GM23338 (cell line): ENCODE measurements at regions not wholly inside any gene's neighbourhood (a gene's known extent, or its start where the extent isn't known, plus 50 kb on each side); places are given as distances from the start of the nearest gene placed in this dataset.

Experiments used
- ATAC-seq: fragments of 200-7000 bp; cut with Tn5 transposase; 3 replicates; pipeline ENCODE4 v1.9.1; 2020
- DNase-seq: peaks from one replicate; pipeline ENCODE4 v3.0.0-alpha.2; 2015; ENCODE audit warnings: low spot score
- H2AFZ ChIP-seq: fragments of 200-600 bp; sonication (generic); 2 replicates; pipeline ENCODE4 v1.8.0; 2016; ENCODE audit warnings: antibody characterized with exemption, mild to moderate bottlenecking, moderate library complexity
- H3F3A ChIP-seq: fragments of 200-600 bp; sonication (generic); replicated peaks from 2 replicates; pipeline ENCODE4 v1.8.0; 2017; ENCODE audit warnings: antibody characterized with exemption, mixed run types, low read depth
- H3K27ac ChIP-seq: fragments of 200-600 bp; sonication (generic); 2 replicates; pipeline ENCODE4 v1.6.1; 2016; ENCODE audit warnings: low read depth
- H3K27me3 ChIP-seq: fragments of 200-600 bp; sonication (generic); 2 replicates; pipeline ENCODE4 v1.8.0; 2016; ENCODE audit warnings: mild to moderate bottlenecking, mixed run types, moderate library complexity; ENCODE audit not compliant: insufficient read depth
- H3K36me3 ChIP-seq: fragments of 200-600 bp; sonication (generic); 2 replicates; pipeline ENCODE4 v1.8.0; 2016; ENCODE audit warnings: mild to moderate bottlenecking; ENCODE audit not compliant: insufficient read depth
- H3K4me1 ChIP-seq: fragments of 200-600 bp; sonication (generic); 2 replicates; pipeline ENCODE4 v1.8.0; 2016; ENCODE audit warnings: mild to moderate bottlenecking, moderate library complexity; ENCODE audit not compliant: insufficient read depth
- H3K4me2 ChIP-seq: fragments of 200-600 bp; sonication (generic); 2 replicates; pipeline ENCODE4 v1.7.1; 2017; ENCODE audit warnings: mixed run types
- H3K4me3 ChIP-seq: fragments of 200-600 bp; sonication (generic); 2 replicates; pipeline ENCODE4 v1.6.1; 2016; ENCODE audit warnings: mixed run types
- H3K79me2 ChIP-seq: fragments of 200-600 bp; sonication (generic); replicated peaks from 2 replicates; pipeline ENCODE4 v1.8.0; 2017; ENCODE audit warnings: mild to moderate bottlenecking; ENCODE audit not compliant: insufficient read depth
- H3K9me2 ChIP-seq: fragments of 200-600 bp; sonication (generic); 2 replicates; pipeline ENCODE4 v1.8.0; 2017; ENCODE audit not compliant: insufficient read depth
- H4K20me1 ChIP-seq: fragments of 200-600 bp; sonication (generic); replicated peaks from 2 replicates; pipeline ENCODE4 v1.8.0; 2017; ENCODE audit warnings: mild to moderate bottlenecking; ENCODE audit not compliant: insufficient read depth
- H3K27ac Mint-ChIP-seq: 2 replicates; pipeline ENCODE4 v1.8.0; 2020; ENCODE audit warnings: inconsistent platforms, mild to moderate bottlenecking, moderate library complexity, mixed read lengths
- H3K27me3 Mint-ChIP-seq: 3 replicates; pipeline ENCODE4 v1.8.0; 2022; ENCODE audit warnings: low read depth, mild to moderate bottlenecking, moderate library complexity, mixed read lengths, inconsistent platforms; ENCODE audit not compliant: insufficient read depth, poor library complexity
- H3K36me3 Mint-ChIP-seq: 3 replicates; pipeline ENCODE4 v1.8.0; 2021; ENCODE audit warnings: low read depth, mild to moderate bottlenecking, inconsistent platforms, moderate library complexity, mixed read lengths
- H3K4me1 Mint-ChIP-seq: 3 replicates; pipeline ENCODE4 v1.8.0; 2020; ENCODE audit warnings: mild to moderate bottlenecking, inconsistent platforms, mixed read lengths
- H3K4me3 Mint-ChIP-seq: 3 replicates; pipeline ENCODE4 v1.8.0; 2021; ENCODE audit warnings: moderate library complexity, mild to moderate bottlenecking, inconsistent platforms, mixed read lengths
- H3K9me3 Mint-ChIP-seq: 3 replicates; pipeline ENCODE4 v1.8.0; 2020; ENCODE audit warnings: moderate library complexity, mild to moderate bottlenecking, inconsistent platforms, mixed read lengths
- CREB1 ChIP-seq: fragments of 250-450 bp; sonication (Bioruptor Pico); IDR thresholded peaks from 2 replicates; pipeline ENCODE4 v1.5.0; 2020; ENCODE audit warnings: low read depth, mild to moderate bottlenecking, moderate library complexity
- CTCF ChIP-seq, 2 experiments: fragments of 200-600 bp in 1 of 2; sonication (generic) in 1 of 2; conservative IDR thresholded peaks; 2 replicates each; pipeline versions ENCODE4 v1.5.1 to v1.6.1; 2016 to 2017; ENCODE audit warnings: antibody characterized with exemption in 2 of 2, low read depth in 2 of 2, mild to moderate bottlenecking in 2 of 2, moderate library complexity in 1 of 2
- ETS1 ChIP-seq: IDR thresholded peaks from 2 replicates; pipeline ENCODE4 v1.6.1; 2016; ENCODE audit warnings: antibody characterized with exemption
- EZH2 ChIP-seq: fragments of 200-600 bp; sonication (generic); IDR thresholded peaks from one replicate; pipeline ENCODE4 v1.8.0; 2017; ENCODE audit warnings: antibody characterized with exemption, mild to moderate bottlenecking, low read depth; ENCODE audit not compliant: unreplicated experiment
- EZH2phosphoT487 ChIP-seq: fragments of 200-600 bp; sonication (generic); IDR thresholded peaks from one replicate; pipeline ENCODE4 v1.8.1; 2018; ENCODE audit warnings: antibody characterized with exemption; ENCODE audit not compliant: unreplicated experiment
- JUNB ChIP-seq: IDR thresholded peaks from one replicate; pipeline ENCODE4 v1.6.1; 2016; ENCODE audit warnings: antibody characterized with exemption; ENCODE audit not compliant: unreplicated experiment
- NANOG ChIP-seq: IDR thresholded peaks from 2 replicates; pipeline ENCODE4 v1.6.1; 2016; ENCODE audit warnings: antibody characterized with exemption, borderline replicate concordance
- POLR2AphosphoS5 ChIP-seq: IDR thresholded peaks from 2 replicates; pipeline ENCODE4 v1.6.1; 2016; ENCODE audit warnings: antibody characterized with exemption, low read depth
- REST ChIP-seq: IDR thresholded peaks from one replicate; pipeline ENCODE4 v1.6.1; 2018; ENCODE audit warnings: antibody characterized with exemption; ENCODE audit not compliant: unreplicated experiment
- STAT1 ChIP-seq: IDR thresholded peaks from one replicate; pipeline ENCODE4 v1.6.1; 2016; ENCODE audit warnings: antibody characterized with exemption; ENCODE audit not compliant: unreplicated experiment
- ZNF114 ChIP-seq: fragments of 250-450 bp; sonication (Bioruptor Pico); IDR thresholded peaks from 2 replicates; pipeline ENCODE4 v1.5.0; 2020; ENCODE audit warnings: mild to moderate bottlenecking, moderate library complexity
- ZNF331 ChIP-seq: fragments of 250-450 bp; sonication (Bioruptor Pico); IDR thresholded peaks from 2 replicates; pipeline ENCODE4 v1.5.0; 2020; ENCODE audit warnings: low read depth, mild to moderate bottlenecking, moderate library complexity
- ZNF462 ChIP-seq: fragments of 250-450 bp; sonication (Bioruptor Pico); IDR thresholded peaks from 2 replicates; pipeline ENCODE4 v1.5.0; 2020; ENCODE audit warnings: mild to moderate bottlenecking, moderate library complexity

- no peak for DNase-seq
- TF ChIP-seq JUNB = no peak
- no peak for TF ChIP-seq ZNF331 (CRISPR knock-in tag)
- no peak for TF ChIP-seq CREB1 (CRISPR knock-in tag)
- TF ChIP-seq ETS1 = no peak
- TF ChIP-seq NANOG = no peak
- TF ChIP-seq CTCF (conservative IDR thresholded peaks at IDR 0.05; ENCODE audit: low read depth in 2 of 2) = no peak
- TF ChIP-seq STAT1 = no peak
- no peak for TF ChIP-seq ZNF114 (CRISPR knock-in tag)
- no peak for TF ChIP-seq ZNF462
- TF ChIP-seq EZH2phosphoT487 = no peak
- no peak for TF ChIP-seq REST
- no peak for TF ChIP-seq EZH2
- no peak for TF ChIP-seq POLR2AphosphoS5
- H3K36me3 ChIP-seq = no peaks in the 10 kb centered on the region
- no peak overlapping the region for H3K27ac Mint-ChIP-seq
- no peaks in the 10 kb centered on the region for H3K27me3 Mint-ChIP-seq
- H3K27me3 ChIP-seq = no peaks in the 10 kb centered on the region
- no peaks in the 10 kb centered on the region for H3K36me3 Mint-ChIP-seq
- no peaks in the 10 kb centered on the region for H4K20me1 ChIP-seq
- H3K4me3 ChIP-seq = no peak overlapping the region
- H3K4me1 Mint-ChIP-seq = peaks cover 10% of the 10 kb centered on the region
- H3K9me2 ChIP-seq = peaks cover 6% of the 10 kb centered on the region; the same call in 1 of the 2 replicates
- no peak for ATAC-seq
- H3K79me2 ChIP-seq = no peaks in the 10 kb centered on the region
- no peak overlapping the region for H3K27ac ChIP-seq
- H2AFZ ChIP-seq = no peak overlapping the region
- H3F3A ChIP-seq = no peaks in the 10 kb centered on the region
- no peak overlapping the region for H3K4me3 Mint-ChIP-seq
- H3K4me2 ChIP-seq = no peak overlapping the region
- H3K4me1 ChIP-seq = 0 out of 2 replicates have a peak, but pooled peaks cover 9% of the 10 kb centered on the region
- no peaks in the 10 kb centered on the region for H3K9me3 Mint-ChIP-seq
Observed at GRCh38 chr9:88802533-88802932, 188.7 kb upstream of the S1PR3 start.
